ENCODE measurements at regions not wholly inside any gene's neighbourhood (a gene's known extent, or its start where the extent isn't known, plus 50 kb on each side); places are given as distances from the start of the nearest gene placed in this dataset.

GRCh38 chr21:35370071-35370470 is 321.0 kb upstream of the RUNX1 start:
- TF ChIP-seq, protein P1, sequence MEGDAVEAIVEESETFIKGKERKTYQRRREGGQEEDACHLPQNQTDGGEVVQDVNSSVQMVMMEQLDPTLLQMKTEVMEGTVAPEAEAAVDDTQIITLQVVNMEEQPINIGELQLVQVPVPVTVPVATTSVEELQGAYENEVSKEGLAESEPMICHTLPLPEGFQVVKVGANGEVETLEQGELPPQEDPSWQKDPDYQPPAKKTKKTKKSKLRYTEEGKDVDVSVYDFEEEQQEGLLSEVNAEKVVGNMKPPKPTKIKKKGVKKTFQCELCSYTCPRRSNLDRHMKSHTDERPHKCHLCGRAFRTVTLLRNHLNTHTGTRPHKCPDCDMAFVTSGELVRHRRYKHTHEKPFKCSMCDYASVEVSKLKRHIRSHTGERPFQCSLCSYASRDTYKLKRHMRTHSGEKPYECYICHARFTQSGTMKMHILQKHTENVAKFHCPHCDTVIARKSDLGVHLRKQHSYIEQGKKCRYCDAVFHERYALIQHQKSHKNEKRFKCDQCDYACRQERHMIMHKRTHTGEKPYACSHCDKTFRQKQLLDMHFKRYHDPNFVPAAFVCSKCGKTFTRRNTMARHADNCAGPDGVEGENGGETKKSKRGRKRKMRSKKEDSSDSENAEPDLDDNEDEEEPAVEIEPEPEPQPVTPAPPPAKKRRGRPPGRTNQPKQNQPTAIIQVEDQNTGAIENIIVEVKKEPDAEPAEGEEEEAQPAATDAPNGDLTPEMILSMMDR (IDR thresholded peaks at IDR 0.05; ENCODE audit: low read depth, low read length), result no peak
- in situ Hi-C loops (cut with HindIII; ENCODE audit: low sequenced_read_pairs), result no loop called here
- no peak overlapping the region for H3K4me3 ChIP-seq (ENCODE audit: low read depth, low read length)
- DNase-seq (ENCODE audit: low read depth, low spot score), result no peak

- TF ChIP-seq, protein P1 (IDR thresholded peaks at IDR 0.05; ENCODE audit: low read depth, low read length), result no peak
- DNase-seq (ENCODE audit: low read depth, low spot score), result no peak
- H3K4me3 ChIP-seq (ENCODE audit: low read depth, low read length), result no peak overlapping the region
- in situ Hi-C loops (cut with HindIII; ENCODE audit: low sequenced_read_pairs), result no loop called here
Measured at GRCh38 chr21:35368326-35368725, 319.2 kb upstream of the RUNX1 start.

DNA sequence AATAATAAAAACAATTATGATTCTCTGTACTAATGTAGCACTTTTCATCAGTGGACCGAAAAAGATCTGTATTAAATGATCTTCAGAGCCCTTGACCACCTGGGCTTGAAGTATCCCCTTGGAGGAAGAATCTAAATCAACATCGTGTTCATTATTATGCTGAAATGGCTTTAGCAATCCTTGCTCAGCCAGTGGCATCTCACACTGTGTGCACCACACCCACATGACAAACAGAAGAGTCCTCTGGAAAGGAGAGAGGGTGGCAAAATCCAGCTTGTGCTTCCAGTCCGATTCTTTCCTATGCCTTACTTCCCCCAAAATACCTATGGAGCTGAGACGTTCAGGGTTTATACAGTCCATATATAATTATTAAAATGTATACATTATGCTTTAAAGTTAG is 318.5 kb upstream of the RUNX1 start:
- no peak overlapping the region for H3K4me3 ChIP-seq (ENCODE audit: low read depth, low read length)
- in situ Hi-C loops (cut with HindIII; ENCODE audit: low sequenced_read_pairs), result no loop called here
- TF ChIP-seq, protein P1 (IDR thresholded peaks at IDR 0.05; ENCODE audit: low read depth, low read length), result no peak
- DNase-seq (ENCODE audit: low read depth, low spot score), result no peak

- TF ChIP-seq, protein P1 (IDR thresholded peaks at IDR 0.05; ENCODE audit: low read depth, low read length), result no peak
- peak; percentile 25 for DNase-seq (ENCODE audit: low read depth, low spot score)
- no peak overlapping the region for H3K4me3 ChIP-seq (ENCODE audit: low read depth, low read length)
- in situ Hi-C loops (cut with HindIII; ENCODE audit: low sequenced_read_pairs), result no loop called here
Measured at GRCh38 chr21:35366394-35367080, 317.4 kb upstream of the RUNX1 start.

- no peak overlapping the region for H3K4me3 ChIP-seq (ENCODE audit: low read depth, low read length)
- no peak for DNase-seq (ENCODE audit: low read depth, low spot score)
- TF ChIP-seq, protein P1 (IDR thresholded peaks at IDR 0.05; ENCODE audit: low read depth, low read length), result no peak
- in situ Hi-C loops (cut with HindIII; ENCODE audit: low sequenced_read_pairs), result no loop called here
Measured at GRCh38 chr21:35363458-35363857, 314.4 kb upstream of the RUNX1 start.

DNA sequence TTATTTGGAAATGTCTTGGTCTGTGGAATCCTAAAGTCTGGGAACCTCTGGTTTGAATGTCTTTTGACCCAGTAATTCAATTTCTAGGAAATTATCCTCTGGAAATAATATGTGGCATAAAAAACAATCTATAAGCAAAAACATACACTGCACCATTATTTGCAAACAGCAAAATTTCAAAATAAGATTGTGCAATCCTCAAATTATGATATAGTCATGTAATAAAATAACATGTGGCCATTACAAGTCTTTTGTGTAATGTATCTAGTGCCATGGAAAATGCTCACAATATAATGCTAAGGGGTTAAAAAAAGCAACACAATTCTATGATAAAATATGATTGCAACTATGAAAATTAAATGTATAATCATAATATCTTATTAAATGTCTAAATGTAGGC is 312.9 kb upstream of the RUNX1 start:
- TF ChIP-seq, protein P1 (IDR thresholded peaks at IDR 0.05; ENCODE audit: low read depth, low read length), result no peak
- DNase-seq (ENCODE audit: low read depth, low spot score), result no peak
- in situ Hi-C loops (cut with HindIII; ENCODE audit: low sequenced_read_pairs), result no loop called here
- H3K4me3 ChIP-seq (ENCODE audit: low read depth, low read length), result no peak overlapping the region
